ENCODE measurements at regions not wholly inside any gene's neighbourhood (a gene's known extent, or its start where the extent isn't known, plus 50 kb on each side); places are given as distances from the start of the nearest gene placed in this dataset.

- no peak overlapping the region for H3K27ac ChIP-seq (ENCODE audit: insufficient read depth, low read depth, low read length, poor library complexity, severe bottlenecking)
- no peaks in the 10 kb centered on the region for H3K36me3 ChIP-seq (ENCODE audit: control insufficient read depth, insufficient read depth, low read length)
- H3K4me3 ChIP-seq (ENCODE audit: insufficient read depth, low read depth, low read length), result no peak overlapping the region
- no peaks in the 10 kb centered on the region for H3K9me3 ChIP-seq (ENCODE audit: control insufficient read depth, low read length)
- H3K27me3 ChIP-seq (ENCODE audit: control insufficient read depth, insufficient read depth, low read length, poor library complexity, severe bottlenecking), result no peaks in the 10 kb centered on the region
- no peaks in the 10 kb centered on the region for H3K4me1 ChIP-seq (ENCODE audit: control insufficient read depth, insufficient read depth, low read length)
- 97 to 100% methylated on average over 2 of the region's 2 CpGs for WGBS, 2 experiments
Measured at GRCh38 chr15:97174886-97175540, 785.5 kb upstream of the ARRDC4 start.

GRCh38 chr15:97177151-97177577 is 783.3 kb upstream of the ARRDC4 start:
- H3K27me3 ChIP-seq (ENCODE audit: control insufficient read depth, insufficient read depth, low read length, poor library complexity, severe bottlenecking), result no peaks in the 10 kb centered on the region
- WGBS, 2 experiments, result 54% methylated on average over 10 to 11 of the region's 11 CpGs

GRCh38 chr15:97182581-97182980 is 777.9 kb upstream of the ARRDC4 start:
- no peaks in the 10 kb centered on the region for H3K27me3 ChIP-seq (ENCODE audit: control insufficient read depth, insufficient read depth, low read length, poor library complexity, severe bottlenecking)
- H3K27ac ChIP-seq (ENCODE audit: insufficient read depth, low read depth, low read length, poor library complexity, severe bottlenecking), result no peak overlapping the region
- no peaks in the 10 kb centered on the region for H3K36me3 ChIP-seq (ENCODE audit: control insufficient read depth, insufficient read depth, low read length)
- no peaks in the 10 kb centered on the region for H3K4me1 ChIP-seq (ENCODE audit: control insufficient read depth, insufficient read depth, low read length)
- H3K9me3 ChIP-seq (ENCODE audit: control insufficient read depth, low read length), result no peaks in the 10 kb centered on the region
- no peak overlapping the region for H3K4me3 ChIP-seq (ENCODE audit: insufficient read depth, low read depth, low read length)
- 94% methylated on average over 7 of the region's 7 CpGs for WGBS, 2 experiments

More at GRCh38 chr15:97177151-97177577, 783.3 kb upstream of the ARRDC4 start:
- H3K27ac ChIP-seq (ENCODE audit: insufficient read depth, low read depth, low read length, poor library complexity, severe bottlenecking), result no peak overlapping the region
- no peak overlapping the region for H3K4me3 ChIP-seq (ENCODE audit: insufficient read depth, low read depth, low read length)
- H3K4me1 ChIP-seq (ENCODE audit: control insufficient read depth, insufficient read depth, low read length), result no peaks in the 10 kb centered on the region
- H3K36me3 ChIP-seq (ENCODE audit: control insufficient read depth, insufficient read depth, low read length), result no peaks in the 10 kb centered on the region
- no peaks in the 10 kb centered on the region for H3K9me3 ChIP-seq (ENCODE audit: control insufficient read depth, low read length)

GRCh38 chr15:97189162-97189780 is 771.2 kb upstream of the ARRDC4 start:
- H3K4me3 ChIP-seq (ENCODE audit: insufficient read depth, low read depth, low read length), result no peak overlapping the region
- H3K9me3 ChIP-seq (ENCODE audit: control insufficient read depth, low read length), result no peaks in the 10 kb centered on the region
- H3K27me3 ChIP-seq (ENCODE audit: control insufficient read depth, insufficient read depth, low read length, poor library complexity, severe bottlenecking), result no peaks in the 10 kb centered on the region
- no peaks in the 10 kb centered on the region for H3K36me3 ChIP-seq (ENCODE audit: control insufficient read depth, insufficient read depth, low read length)
- 93 to 95% methylated on average over 3 of the region's 3 CpGs for WGBS, 2 experiments
- no peaks in the 10 kb centered on the region for H3K4me1 ChIP-seq (ENCODE audit: control insufficient read depth, insufficient read depth, low read length)
- H3K27ac ChIP-seq (ENCODE audit: insufficient read depth, low read depth, low read length, poor library complexity, severe bottlenecking), result no peak overlapping the region

- Histone ChIP-seq H3K4me1 (ENCODE audit: control insufficient read depth, insufficient read depth, low read length) (no peaks in the 10 kb centered on the region), H3K27ac (ENCODE audit: insufficient read depth, low read depth, low read length, poor library complexity, severe bottlenecking) (no peak overlapping the region), H3K9me3 (ENCODE audit: control insufficient read depth, low read length) (no peaks in the 10 kb centered on the region), H3K4me3 (ENCODE audit: insufficient read depth, low read depth, low read length) (no peak overlapping the region), H3K27me3 (ENCODE audit: control insufficient read depth, insufficient read depth, low read length, poor library complexity, severe bottlenecking) (no peaks in the 10 kb centered on the region), H3K36me3 (ENCODE audit: control insufficient read depth, insufficient read depth, low read length) (no peaks in the 10 kb centered on the region)
- WGBS, 2 experiments, result no CpG with 5 or more reads among the region's 1 CpG
Measured at GRCh38 chr15:97194750-97195149, 765.8 kb upstream of the ARRDC4 start.

- WGBS, 2 experiments, result 67 to 73% methylated on average over 13 to 15 of the region's 16 CpGs
- no peaks in the 10 kb centered on the region for H3K9me3 ChIP-seq (ENCODE audit: control insufficient read depth, low read length)
- peak overlapping the region; percentile 11 for H3K27ac ChIP-seq (ENCODE audit: insufficient read depth, low read depth, low read length, poor library complexity, severe bottlenecking)
- no peaks in the 10 kb centered on the region for H3K36me3 ChIP-seq (ENCODE audit: control insufficient read depth, insufficient read depth, low read length)
- no peaks in the 10 kb centered on the region for H3K4me1 ChIP-seq (ENCODE audit: control insufficient read depth, insufficient read depth, low read length)
- H3K4me3 ChIP-seq (ENCODE audit: insufficient read depth, low read depth, low read length), result no peak overlapping the region
- H3K27me3 ChIP-seq (ENCODE audit: control insufficient read depth, insufficient read depth, low read length, poor library complexity, severe bottlenecking), result no peaks in the 10 kb centered on the region
Measured at GRCh38 chr15:97196048-97197014, 764.2 kb upstream of the ARRDC4 start.

GRCh38 chr15:97199393-97200051 is 761.0 kb upstream of the ARRDC4 start:
- no peak overlapping the region for H3K4me3 ChIP-seq (ENCODE audit: insufficient read depth, low read depth, low read length)
- H3K4me1 ChIP-seq (ENCODE audit: control insufficient read depth, insufficient read depth, low read length), result no peaks in the 10 kb centered on the region
- H3K36me3 ChIP-seq (ENCODE audit: control insufficient read depth, insufficient read depth, low read length), result no peaks in the 10 kb centered on the region
- no peaks in the 10 kb centered on the region for H3K9me3 ChIP-seq (ENCODE audit: control insufficient read depth, low read length)
- 94 to 95% methylated on average over 2 to 3 of the region's 3 CpGs for WGBS, 2 experiments
- H3K27ac ChIP-seq (ENCODE audit: insufficient read depth, low read depth, low read length, poor library complexity, severe bottlenecking), result no peak overlapping the region
- H3K27me3 ChIP-seq (ENCODE audit: control insufficient read depth, insufficient read depth, low read length, poor library complexity, severe bottlenecking), result no peaks in the 10 kb centered on the region

- Histone ChIP-seq H3K36me3 (ENCODE audit: control insufficient read depth, insufficient read depth, low read length) (no peaks in the 10 kb centered on the region), H3K4me3 (ENCODE audit: insufficient read depth, low read depth, low read length) (no peak overlapping the region), H3K4me1 (ENCODE audit: control insufficient read depth, insufficient read depth, low read length) (no peaks in the 10 kb centered on the region), H3K27me3 (ENCODE audit: control insufficient read depth, insufficient read depth, low read length, poor library complexity, severe bottlenecking) (no peaks in the 10 kb centered on the region), H3K27ac (ENCODE audit: insufficient read depth, low read depth, low read length, poor library complexity, severe bottlenecking) (no peak overlapping the region), H3K9me3 (ENCODE audit: control insufficient read depth, low read length) (no peaks in the 10 kb centered on the region)
- 100% methylated on average over 1 of the region's 2 CpGs; no CpG with 5 or more reads in 1 of the 2 experiments for WGBS, 2 experiments
Measured at GRCh38 chr15:97200161-97200560, 760.3 kb upstream of the ARRDC4 start.

- Histone ChIP-seq H3K9me3 (ENCODE audit: control insufficient read depth, low read length) (no peaks in the 10 kb centered on the region), H3K27ac (ENCODE audit: insufficient read depth, low read depth, low read length, poor library complexity, severe bottlenecking) (no peak overlapping the region), H3K4me3 (ENCODE audit: insufficient read depth, low read depth, low read length) (no peak overlapping the region), H3K27me3 (ENCODE audit: control insufficient read depth, insufficient read depth, low read length, poor library complexity, severe bottlenecking) (no peaks in the 10 kb centered on the region), H3K36me3 (ENCODE audit: control insufficient read depth, insufficient read depth, low read length) (no peaks in the 10 kb centered on the region), H3K4me1 (ENCODE audit: control insufficient read depth, insufficient read depth, low read length) (no peaks in the 10 kb centered on the region)
Measured at GRCh38 chr15:97210277-97210676, 750.2 kb upstream of the ARRDC4 start.

- H3K4me1 ChIP-seq (ENCODE audit: control insufficient read depth, insufficient read depth, low read length), result no peaks in the 10 kb centered on the region
- H3K27me3 ChIP-seq (ENCODE audit: control insufficient read depth, insufficient read depth, low read length, poor library complexity, severe bottlenecking), result no peaks in the 10 kb centered on the region
- no peak overlapping the region for H3K27ac ChIP-seq (ENCODE audit: insufficient read depth, low read depth, low read length, poor library complexity, severe bottlenecking)
- H3K9me3 ChIP-seq (ENCODE audit: control insufficient read depth, low read length), result no peaks in the 10 kb centered on the region
- H3K4me3 ChIP-seq (ENCODE audit: insufficient read depth, low read depth, low read length), result no peak overlapping the region
- H3K36me3 ChIP-seq (ENCODE audit: control insufficient read depth, insufficient read depth, low read length), result no peaks in the 10 kb centered on the region
Measured at GRCh38 chr15:97215629-97216028, 744.9 kb upstream of the ARRDC4 start.
